Breast epithelium (tissue), 4 donors: ENCODE measurements at regions not wholly inside any gene's neighbourhood (a gene's known extent, or its start where the extent isn't known, plus 50 kb on each side); places are given as distances from the start of the nearest gene placed in this dataset.

ENCODE experiments used
- DNase-seq, 2 donors: peaks; one replicate each; pipeline ENCODE4 v3.0.0-alpha.2; 2019; ENCODE audit warnings: low spot score in 2 of 2
- H3K27ac ChIP-seq, 2 donors: fragments of 200-600 bp; sonication (generic) in 1 of 2; one replicate each; pipeline ENCODE4 v1.5.1; 2016 to 2019; ENCODE audit warnings: mild to moderate bottlenecking in 1 of 2
- H3K27me3 ChIP-seq, 2 donors: fragments of 200-600 bp; sonication (generic) in 1 of 2; one replicate each; pipeline versions ENCODE4 v1.5.1 to v1.6.0; 2017 to 2019; ENCODE audit warnings: control low read depth in 1 of 2, mild to moderate bottlenecking in 1 of 2
- H3K36me3 ChIP-seq: fragments of 200-600 bp; one replicate; pipeline ENCODE4 v1.5.1; 2019
- H3K4me1 ChIP-seq, 2 donors: fragments of 200-600 bp; sonication (generic); one replicate each; pipeline ENCODE4 v1.5.1; 2016 to 2019; ENCODE audit warnings: control low read depth in 1 of 2
- H3K4me3 ChIP-seq, 3 donors: fragments of 200-600 bp; sonication (generic); 1 replicate in 2 of 3; 2 replicates in 1 of 3; pipeline ENCODE4 v1.5.1; 2016 to 2019; ENCODE audit warnings: mild to moderate bottlenecking in 3 of 3, moderate library complexity in 2 of 3
- H3K9me3 ChIP-seq, 2 donors: fragments of 200-600 bp; sonication (generic) in 1 of 2; one replicate each; pipeline ENCODE4 v1.5.1; 2016 to 2019; ENCODE audit warnings: control low read depth in 1 of 2
- POLR2A ChIP-seq: fragments of 450-650 bp; IDR thresholded peaks from one replicate; pipeline ENCODE4 v1.6.1; 2016; ENCODE audit warnings: antibody characterized with exemption, mild to moderate bottlenecking, moderate library complexity
- POLR2AphosphoS5 ChIP-seq, 3 donors: sonication (generic); formaldehyde crosslinking; IDR thresholded peaks; one replicate each; pipeline ENCODE4 v1.6.1; 2017; ENCODE audit warnings: antibody characterized with exemption in 3 of 3
- intact Hi-C: fragments of 100-400 bp; cut with DNase I; formaldehyde crosslinking; loops from one replicate; pipeline ENCODE4 v1.15.1; 2023; ENCODE audit warnings: low total_unique reads
- TF ChIP-seq, protein P1 (sequence below), 3 donors: fragments of 450-650 bp; IDR thresholded peaks; one replicate each; pipeline ENCODE4 v1.5.1; 2016 to 2017; ENCODE audit warnings: antibody characterized with exemption in 3 of 3, mild to moderate bottlenecking in 3 of 3, moderate library complexity in 3 of 3

DNA sequence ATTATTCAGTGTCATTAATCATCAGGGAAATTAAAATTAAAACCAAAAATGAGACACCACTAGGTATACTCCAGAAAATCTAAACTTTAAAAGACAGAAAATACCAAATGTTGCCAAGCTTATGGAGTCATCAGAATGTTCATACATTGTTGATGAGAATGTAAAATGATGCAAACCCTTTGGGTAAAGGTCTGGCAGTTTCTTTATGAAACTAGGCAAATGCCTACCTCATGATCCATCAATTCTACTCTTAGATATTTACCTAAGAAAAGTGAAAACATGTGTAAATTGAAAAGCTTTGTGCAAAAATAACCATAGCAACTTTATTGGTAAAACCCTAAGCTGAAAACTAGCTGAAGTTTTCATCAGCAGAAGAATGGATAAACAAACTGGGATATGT lies 329.5 kb upstream of the MEOX2 start:
- no peak for TF ChIP-seq POLR2AphosphoS5 (IDR thresholded peaks at IDR 0.05)
- TF ChIP-seq POLR2A, result no peak
- TF ChIP-seq, protein P1, sequence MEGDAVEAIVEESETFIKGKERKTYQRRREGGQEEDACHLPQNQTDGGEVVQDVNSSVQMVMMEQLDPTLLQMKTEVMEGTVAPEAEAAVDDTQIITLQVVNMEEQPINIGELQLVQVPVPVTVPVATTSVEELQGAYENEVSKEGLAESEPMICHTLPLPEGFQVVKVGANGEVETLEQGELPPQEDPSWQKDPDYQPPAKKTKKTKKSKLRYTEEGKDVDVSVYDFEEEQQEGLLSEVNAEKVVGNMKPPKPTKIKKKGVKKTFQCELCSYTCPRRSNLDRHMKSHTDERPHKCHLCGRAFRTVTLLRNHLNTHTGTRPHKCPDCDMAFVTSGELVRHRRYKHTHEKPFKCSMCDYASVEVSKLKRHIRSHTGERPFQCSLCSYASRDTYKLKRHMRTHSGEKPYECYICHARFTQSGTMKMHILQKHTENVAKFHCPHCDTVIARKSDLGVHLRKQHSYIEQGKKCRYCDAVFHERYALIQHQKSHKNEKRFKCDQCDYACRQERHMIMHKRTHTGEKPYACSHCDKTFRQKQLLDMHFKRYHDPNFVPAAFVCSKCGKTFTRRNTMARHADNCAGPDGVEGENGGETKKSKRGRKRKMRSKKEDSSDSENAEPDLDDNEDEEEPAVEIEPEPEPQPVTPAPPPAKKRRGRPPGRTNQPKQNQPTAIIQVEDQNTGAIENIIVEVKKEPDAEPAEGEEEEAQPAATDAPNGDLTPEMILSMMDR (IDR thresholded peaks at IDR 0.05), result no peak

DNA sequence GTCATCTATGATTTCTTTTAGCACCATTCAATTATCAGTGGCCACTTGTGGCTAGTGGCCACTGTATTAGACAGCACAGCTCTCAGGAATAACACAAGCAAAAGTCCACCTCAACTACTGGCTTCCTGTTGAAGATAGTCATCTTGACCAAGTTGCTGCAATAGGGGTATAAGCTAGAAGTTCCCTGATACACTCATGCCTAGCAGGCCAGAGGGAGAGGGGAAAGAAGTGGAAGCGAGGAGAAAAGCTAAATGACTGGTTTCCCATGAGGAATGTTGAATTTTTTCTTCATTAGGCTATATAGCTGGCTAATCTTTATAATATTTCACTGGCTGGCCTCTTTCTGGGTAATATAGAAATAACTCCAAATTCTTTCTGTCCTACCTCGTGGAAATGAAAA lies 327.5 kb upstream of the MEOX2 start:
- Histone ChIP-seq H3K4me1 (no peaks in the 10 kb centered on the region), H3K27me3 (no peaks in the 10 kb centered on the region), H3K9me3 (peaks cover 7 to 8% of the 10 kb centered on the region in 2 donors), H3K4me3 (no peak overlapping the region), H3K36me3 (no peaks in the 10 kb centered on the region), H3K27ac (no peak overlapping the region)
- no peak for DNase-seq
- no peak for TF ChIP-seq POLR2A
- TF ChIP-seq POLR2AphosphoS5 (IDR thresholded peaks at IDR 0.05), result no peak
- TF ChIP-seq, protein P1 (IDR thresholded peaks at IDR 0.05), result no peak
- intact Hi-C loops, result no loop called here

More for the DNA sequence above, 329.5 kb upstream of the MEOX2 start:
- Histone ChIP-seq H3K27ac (no peak overlapping the region), H3K27me3 (no peaks in the 10 kb centered on the region), H3K4me3 (no peak overlapping the region), H3K4me1 (no peaks in the 10 kb centered on the region), H3K9me3 (peaks cover under 1 to 2% of the 10 kb centered on the region in 2 donors), H3K36me3 (no peaks in the 10 kb centered on the region)
- DNase-seq, result no peak
- intact Hi-C loops, result no loop called here

DNA sequence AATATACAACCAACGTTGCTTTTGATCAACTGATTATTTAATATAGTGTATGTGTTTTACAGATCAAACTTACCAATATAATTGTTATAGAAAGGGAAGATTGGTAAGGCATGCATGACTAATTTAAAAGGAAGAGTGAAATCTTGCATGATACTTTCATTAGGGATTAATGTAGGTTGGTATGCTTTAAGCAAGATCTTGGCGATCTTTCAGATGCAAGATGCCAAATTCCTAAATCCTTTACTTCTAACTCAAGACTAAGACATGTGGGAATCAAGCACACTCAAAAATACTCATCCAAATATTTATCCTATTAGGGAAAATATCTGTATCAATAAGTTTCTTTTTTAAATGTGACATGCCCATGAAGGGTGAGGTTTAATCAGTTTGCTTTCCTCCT lies 321.4 kb upstream of the MEOX2 start:
- TF ChIP-seq, protein P1 (IDR thresholded peaks at IDR 0.05), result no peak
- TF ChIP-seq POLR2A (no peak), POLR2AphosphoS5 (IDR thresholded peaks at IDR 0.05) (no peak)
- no peak for DNase-seq
- H3K27ac ChIP-seq, result no peak overlapping the region
- H3K4me3 ChIP-seq, result no peak overlapping the region
- no peaks in the 10 kb centered on the region for H3K36me3 ChIP-seq
- intact Hi-C loops, result no loop called here
- peaks cover 7 to 8% of the 10 kb centered on the region in 2 donors for H3K9me3 ChIP-seq
- H3K27me3 ChIP-seq, result no peaks in the 10 kb centered on the region
- H3K4me1 ChIP-seq, result no peaks in the 10 kb centered on the region

DNA sequence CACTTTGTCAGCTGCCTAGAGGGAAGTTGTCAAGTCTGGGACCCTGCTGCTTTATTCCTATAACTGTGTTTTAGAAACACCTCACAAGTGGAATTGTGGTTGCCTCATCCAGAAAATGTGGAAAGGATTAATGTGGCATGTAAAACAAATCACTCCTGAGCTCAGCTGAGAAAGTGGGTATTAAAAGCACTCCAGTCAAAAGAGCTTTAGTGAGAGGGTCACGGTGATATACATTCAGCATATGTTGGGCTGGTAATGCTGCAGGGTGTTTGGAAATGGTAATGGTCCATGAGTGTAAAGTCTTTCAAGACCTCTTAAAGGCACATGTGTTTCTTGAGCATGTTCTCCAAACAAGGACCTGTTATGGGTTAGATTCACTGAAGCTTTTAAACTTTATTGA lies 318.2 kb upstream of the MEOX2 start:
- Histone ChIP-seq H3K36me3 (no peaks in the 10 kb centered on the region), H3K27ac (no peak overlapping the region), H3K27me3 (no peaks in the 10 kb centered on the region), H3K9me3 (no peaks in the 10 kb centered on the region), H3K4me3 (no peak overlapping the region), H3K4me1 (no peaks in the 10 kb centered on the region)
- TF ChIP-seq, protein P1 (IDR thresholded peaks at IDR 0.05), result no peak
- intact Hi-C loops, result no loop called here
- no peak for DNase-seq

DNA sequence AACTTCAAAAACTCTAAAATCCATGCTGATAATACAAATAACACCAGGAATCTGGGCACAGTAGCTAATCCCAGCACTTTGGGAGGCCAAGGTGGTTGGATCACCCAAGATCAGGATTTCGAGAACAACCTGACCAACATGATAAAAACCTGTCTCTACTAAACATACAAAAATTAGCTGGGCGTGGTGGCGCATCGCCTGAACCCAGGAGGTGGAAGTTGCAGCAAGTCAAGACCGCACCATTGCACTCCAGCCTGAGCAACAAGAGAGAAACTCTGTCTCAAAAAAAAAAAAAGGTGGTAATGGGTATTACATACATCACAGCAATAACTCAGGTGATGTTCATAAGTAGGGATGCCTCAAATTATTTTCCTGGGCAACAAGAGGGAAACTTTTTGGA lies 315.0 kb upstream of the MEOX2 start:
- intact Hi-C loops, result no loop called here

More for the DNA sequence above, 315.0 kb upstream of the MEOX2 start:
- H3K27ac ChIP-seq, result no peak overlapping the region
- no peaks in the 10 kb centered on the region for H3K36me3 ChIP-seq
- no peaks in the 10 kb centered on the region for H3K27me3 ChIP-seq
- DNase-seq, result no peak
- TF ChIP-seq, protein P1 (IDR thresholded peaks at IDR 0.05), result no peak
- TF ChIP-seq POLR2A, result no peak
- no peak for TF ChIP-seq POLR2AphosphoS5 (IDR thresholded peaks at IDR 0.05)
- H3K9me3 ChIP-seq, result no peaks in the 10 kb centered on the region
- H3K4me1 ChIP-seq, result no peaks in the 10 kb centered on the region
- no peak overlapping the region for H3K4me3 ChIP-seq
